Panc1 (cell line): ENCODE measurements at regions not wholly inside any gene's neighbourhood (a gene's known extent, or its start where the extent isn't known, plus 50 kb on each side); places are given as distances from the start of the nearest gene placed in this dataset.

Experiments used
- ATAC-seq: fragments of 200-7000 bp; cut with Tn5 transposase; 2 replicates; pipeline ENCODE4 v1.9.1; 2020; ENCODE audit warnings: mild to moderate bottlenecking, moderate library complexity
- BruUV-seq: library from RNA; stranded (reverse); fragments of 400-500 nt; replicated peaks from 2 replicates; lab custom pipeline; 2021; lab: Mats Ljungman, UMichigan
- CTCF ChIA-PET: fragments of 300-600 bp; sonication (Branson Sonifier 250); formaldehyde crosslinking; loops from one replicate; lab custom pipeline; 2022; ENCODE audit warnings: antibody characterized with exemption; lab: Charles Lee
- POLR2A ChIA-PET: fragments of 300-600 bp; sonication (Branson Sonifier 250); formaldehyde crosslinking; loops from one replicate; lab custom pipeline; 2022; ENCODE audit warnings: antibody characterized with exemption; lab: Charles Lee
- DNase-seq: peaks from one replicate; pipeline ENCODE4 v3.0.0-alpha.2; 2010; ENCODE audit warnings: low read depth, low spot score
- H3K27ac ChIP-seq: 2 replicates; pipeline ENCODE4 v1.5.1; 2011; ENCODE audit warnings: mild to moderate bottlenecking, low read length, inconsistent platforms
- H3K27me3 ChIP-seq: fragments of 200-500 bp; sonication (Bioruptor generic); 2 replicates; pipeline ENCODE4 v1.6.0; 2014; ENCODE audit warnings: low read length, inconsistent platforms; ENCODE audit not compliant: control insufficient read depth, insufficient read depth
- H3K36me3 ChIP-seq: fragments of 200-500 bp; sonication (Bioruptor generic); 2 replicates; pipeline ENCODE4 v1.5.1; 2014; ENCODE audit warnings: inconsistent platforms, mild to moderate bottlenecking, low read length, moderate library complexity; ENCODE audit not compliant: control insufficient read depth, insufficient read depth
- H3K4me1 ChIP-seq: 2 replicates; pipeline ENCODE4 v1.5.1; 2011; ENCODE audit warnings: inconsistent platforms, mild to moderate bottlenecking, low read length, moderate library complexity; ENCODE audit not compliant: control insufficient read depth, insufficient read depth
- H3K4me3 ChIP-seq, 2 experiments: 2 replicates each; pipeline ENCODE4 v1.5.1; 2011 to 2012; ENCODE audit warnings: low read depth in 2 of 2, low read length in 2 of 2, mild to moderate bottlenecking in 2 of 2, inconsistent platforms in 1 of 2, moderate library complexity in 1 of 2
- H3K9me3 ChIP-seq: fragments of 200-500 bp; sonication (Bioruptor generic); 2 replicates; pipeline ENCODE4 v1.5.1; 2014; ENCODE audit warnings: low read depth, mild to moderate bottlenecking, inconsistent platforms, low read length, moderate library complexity; ENCODE audit not compliant: control insufficient read depth, insufficient read depth
- POLR2AphosphoS5 ChIP-seq: IDR thresholded peaks from 2 replicates; pipeline ENCODE4 v1.6.1; 2012; ENCODE audit warnings: mild to moderate bottlenecking, low read depth, low read length, moderate library complexity
- REST ChIP-seq, 2 experiments: IDR thresholded peaks; 2 replicates each; pipeline ENCODE4 v1.6.1; 2011 to 2012; ENCODE audit warnings: low read depth in 2 of 2, control low read depth in 1 of 2, low read length in 1 of 2, mild to moderate bottlenecking in 1 of 2, moderate library complexity in 1 of 2; ENCODE audit not compliant: insufficient read depth in 1 of 2
- SIN3A ChIP-seq: IDR thresholded peaks from 2 replicates; pipeline ENCODE4 v1.6.1; 2012; ENCODE audit warnings: low read depth, mild to moderate bottlenecking, low read length, moderate library complexity, borderline replicate concordance; ENCODE audit not compliant: insufficient read depth
- TCF7L2 ChIP-seq: IDR thresholded peaks from 2 replicates; pipeline ENCODE4 v1.6.1; 2011; ENCODE audit warnings: mild to moderate bottlenecking, low read depth, low read length, inconsistent platforms
- in situ Hi-C: cut with HindIII; loops from 2 replicates; pipeline ENCODE4 v1.10.0; 2016; ENCODE audit warnings: low sequenced_read_pairs, low pct_unique_long_range_greater_than_20kb
- intact Hi-C: fragments of 100-400 bp; cut with micrococcal nuclease; formaldehyde crosslinking; loops from one replicate; pipeline ENCODE4 v1.10.0; 2022; ENCODE audit not compliant: unreplicated experiment
- TF ChIP-seq, protein P1 (sequence below): fragments of 450-650 bp; IDR thresholded peaks from 2 replicates; pipeline ENCODE4 v1.5.1; 2017; ENCODE audit warnings: mild to moderate bottlenecking

DNA sequence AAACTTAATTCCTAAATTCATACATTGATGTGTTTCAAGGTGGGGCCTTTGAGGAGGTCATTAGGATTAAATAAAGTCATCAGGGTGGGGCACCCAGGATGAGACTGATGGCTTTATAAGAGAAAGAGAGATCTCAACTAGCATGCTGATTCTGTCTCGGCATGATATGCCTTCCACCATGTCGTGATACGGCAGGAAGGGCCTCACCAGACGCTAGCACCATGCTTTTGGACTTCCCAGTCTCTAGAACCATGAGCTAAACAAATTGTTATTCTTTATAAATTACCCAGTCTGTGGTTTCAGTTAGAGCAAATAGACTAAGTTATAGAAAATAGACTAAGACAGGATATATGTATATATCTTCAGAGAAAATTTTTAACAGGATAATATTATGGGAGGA lies 759.6 kb downstream of the MED13L start:
- TF ChIP-seq REST (IDR thresholded peaks at IDR 0.05; ENCODE audit: insufficient read depth in 1 of 2, low read depth in 2 of 2, low read length in 1 of 2) (no peak), TCF7L2 (no peak), SIN3A (no peak), POLR2AphosphoS5 (no peak)
- TF ChIP-seq, protein P1, sequence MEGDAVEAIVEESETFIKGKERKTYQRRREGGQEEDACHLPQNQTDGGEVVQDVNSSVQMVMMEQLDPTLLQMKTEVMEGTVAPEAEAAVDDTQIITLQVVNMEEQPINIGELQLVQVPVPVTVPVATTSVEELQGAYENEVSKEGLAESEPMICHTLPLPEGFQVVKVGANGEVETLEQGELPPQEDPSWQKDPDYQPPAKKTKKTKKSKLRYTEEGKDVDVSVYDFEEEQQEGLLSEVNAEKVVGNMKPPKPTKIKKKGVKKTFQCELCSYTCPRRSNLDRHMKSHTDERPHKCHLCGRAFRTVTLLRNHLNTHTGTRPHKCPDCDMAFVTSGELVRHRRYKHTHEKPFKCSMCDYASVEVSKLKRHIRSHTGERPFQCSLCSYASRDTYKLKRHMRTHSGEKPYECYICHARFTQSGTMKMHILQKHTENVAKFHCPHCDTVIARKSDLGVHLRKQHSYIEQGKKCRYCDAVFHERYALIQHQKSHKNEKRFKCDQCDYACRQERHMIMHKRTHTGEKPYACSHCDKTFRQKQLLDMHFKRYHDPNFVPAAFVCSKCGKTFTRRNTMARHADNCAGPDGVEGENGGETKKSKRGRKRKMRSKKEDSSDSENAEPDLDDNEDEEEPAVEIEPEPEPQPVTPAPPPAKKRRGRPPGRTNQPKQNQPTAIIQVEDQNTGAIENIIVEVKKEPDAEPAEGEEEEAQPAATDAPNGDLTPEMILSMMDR = no peak
- no peaks in the 10 kb centered on the region for H3K9me3 ChIP-seq
- ATAC-seq = no peak
- POLR2A ChIA-PET = no interaction called here
- intact Hi-C loops = no loop called here
- no peaks in the 10 kb centered on the region for H3K4me1 ChIP-seq
- H3K36me3 ChIP-seq = no peaks in the 10 kb centered on the region
- CTCF ChIA-PET = no interaction called here
- no TSS peak for BruUV-seq
- no peak overlapping the region for H3K4me3 ChIP-seq
- no peak for DNase-seq
- in situ Hi-C loops = no loop called here
- no peak overlapping the region for H3K27ac ChIP-seq
- H3K27me3 ChIP-seq = no peaks in the 10 kb centered on the region

DNA sequence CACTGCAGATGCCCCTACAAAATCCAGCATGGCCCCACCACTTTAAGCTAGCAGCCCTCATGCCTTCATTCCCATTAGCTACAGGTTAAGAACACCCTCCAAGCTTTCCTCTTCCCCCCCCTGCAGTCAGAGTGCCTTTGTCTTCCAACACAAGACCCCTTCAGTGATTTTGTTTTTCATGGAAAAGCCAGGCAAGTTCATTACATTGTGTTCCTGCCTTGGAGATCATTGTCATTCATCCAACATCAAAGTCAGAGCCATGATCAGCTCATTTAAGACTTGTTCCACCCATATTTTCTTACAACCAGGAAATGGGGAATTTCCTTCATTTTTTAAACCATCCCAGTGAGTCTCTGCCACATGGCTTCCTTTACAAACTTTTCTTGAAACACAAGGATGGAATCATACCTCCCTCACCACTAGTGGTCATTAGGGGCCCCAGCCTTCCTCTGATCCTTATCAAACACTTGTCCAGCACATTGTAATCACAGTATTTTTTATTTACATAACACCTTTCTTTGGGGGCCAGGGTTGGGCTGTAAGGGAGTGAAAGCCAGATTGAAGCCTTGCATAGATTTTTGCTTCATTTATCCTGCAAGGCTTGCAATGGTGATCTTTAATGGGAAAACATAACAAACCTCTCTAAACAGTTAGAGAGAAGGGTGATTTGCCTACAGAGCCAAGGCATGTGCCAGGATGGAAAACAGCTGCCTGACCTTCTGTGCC lies 765.3 kb downstream of the MED13L start:
- H3K4me1 ChIP-seq = no peaks in the 10 kb centered on the region
- no peaks in the 10 kb centered on the region for H3K36me3 ChIP-seq
- in situ Hi-C loops (no loop called here), intact Hi-C loops (no loop called here)
- no peak for ATAC-seq
- POLR2A ChIA-PET = no interaction called here
- CTCF ChIA-PET = no interaction called here
- no peak for DNase-seq
- TF ChIP-seq TCF7L2 (no peak), POLR2AphosphoS5 (no peak), SIN3A (no peak)
- TF ChIP-seq, protein P1 = no peak
- BruUV-seq = no TSS peak
- H3K4me3 ChIP-seq = no peak overlapping the region
- no peak overlapping the region for H3K27ac ChIP-seq
- H3K27me3 ChIP-seq = no peaks in the 10 kb centered on the region
- no peaks in the 10 kb centered on the region for H3K9me3 ChIP-seq
